ENCODE measurements at regions not wholly inside any gene's neighbourhood (a gene's known extent, or its start where the extent isn't known, plus 50 kb on each side); places are given as distances from the start of the nearest gene placed in this dataset.

GRCh38 chr3:77780278-77780996 is 740.5 kb downstream of the ROBO2 start:
- TF ChIP-seq CTCF (IDR thresholded peaks at IDR 0.05) (no peak), POLR2AphosphoS5 (IDR thresholded peaks at IDR 0.05; ENCODE audit: insufficient read depth in 1 of 2, low read depth in 1 of 2) (no peak)

Measured in vagina (tissue), 2 donors.